Right lobe of liver (tissue), 6 donors: ENCODE measurements at regions not wholly inside any gene's neighbourhood (a gene's known extent, or its start where the extent isn't known, plus 50 kb on each side); places are given as distances from the start of the nearest gene placed in this dataset.

ENCODE experiments used
- ATAC-seq, 4 donors: fragments of 200-7000 bp; cut with Tn5 transposase; one replicate each; pipeline ENCODE4 v1.9.1; 2020; ENCODE audit warnings: mild to moderate bottlenecking in 4 of 4, moderate library complexity in 4 of 4
- DNase-seq, 3 donors: peaks; one replicate each; pipeline ENCODE4 v3.0.0-alpha.2; 2020
- H3K27ac ChIP-seq, 3 donors: fragments of 200-600 bp; one replicate each; pipeline ENCODE4 v1.8.0; 2022
- H3K27me3 ChIP-seq, 2 donors: fragments of 200-600 bp; one replicate each; pipeline ENCODE4 v1.8.0; 2022
- H3K36me3 ChIP-seq, 4 donors: fragments of 200-600 bp; sonication (generic) in 1 of 4; one replicate each; pipeline versions ENCODE4 v1.5.1 to v1.8.0; 2017 to 2022; ENCODE audit warnings: control low read depth in 1 of 4
- H3K4me1 ChIP-seq, 4 donors: fragments of 200-600 bp; sonication (generic) in 1 of 4; one replicate each; pipeline versions ENCODE4 v1.5.1 to v1.8.0; 2017 to 2022; ENCODE audit warnings: control low read depth in 1 of 4
- H3K4me3 ChIP-seq, 3 donors: fragments of 200-600 bp; one replicate each; pipeline ENCODE4 v1.8.0; 2022
- H3K9me3 ChIP-seq, 4 donors: fragments of 200-600 bp; sonication (generic) in 1 of 4; one replicate each; pipeline versions ENCODE4 v1.5.1 to v1.8.0; 2017 to 2022; ENCODE audit warnings: control low read depth in 1 of 4
- CTCF ChIP-seq, 4 donors: fragments of 200-600 bp in 3 of 4; fragments of 450-650 bp in 1 of 4; IDR thresholded peaks; one replicate each; pipeline versions ENCODE4 v1.5.1 to v1.8.0; 2016 to 2022; ENCODE audit warnings: antibody characterized with exemption in 4 of 4, mild to moderate bottlenecking in 2 of 4
- POLR2A ChIP-seq: fragments of 450-650 bp; IDR thresholded peaks from one replicate; pipeline ENCODE4 v1.6.1; 2017; ENCODE audit warnings: antibody characterized with exemption, mild to moderate bottlenecking
- WGBS: methylation state at CpG from one replicate; pipeline ENCODE4 v1.1.6; 2018; ENCODE audit warnings: low coverage, low lambda C conversion rate; ENCODE audit not compliant: insufficient coverage; ENCODE audit errors: missing lambda C conversion rate; 5-methylcytosine and 5-hydroxymethylcytosine counted together
- intact Hi-C, 2 donors: fragments of 100-400 bp; cut with DNase I; formaldehyde crosslinking; loops; one replicate each; pipeline versions ENCODE4 v1.11.2 to v1.14.1; 2022
- donor health status: DM: no; HTN: yes; CAD: no.
- donor health status: DM: no; HTN: no; CAD: no.
- donor health status: DM: no; HTN: no; CAD: no.
- donor health status: DM: no; HTN: yes; CAD: no.
- donor health status: DM: no; HTN: yes; CAD: no.

GRCh38 chr3:3368306-3368705, 188.8 kb upstream of the CRBN start:
- Histone ChIP-seq H3K4me3 (no peak overlapping the region), H3K36me3 (no peaks in the 10 kb centered on the region), H3K4me1 (no peaks in the 10 kb centered on the region), H3K9me3 (no peaks in the 10 kb centered on the region), H3K27me3 (no peaks in the 10 kb centered on the region), H3K27ac (no peak overlapping the region)
- TF ChIP-seq POLR2A, result no peak
- TF ChIP-seq CTCF (IDR thresholded peaks at IDR 0.05), result no peak
- WGBS, result 46% methylated on average over 4 of the region's 4 CpGs
- ATAC-seq, result no peak
- intact Hi-C loops, result no loop called here
- no peak for DNase-seq

GRCh38 chr3:3366386-3366785, 186.9 kb upstream of the CRBN start:
- Histone ChIP-seq H3K27ac (no peak overlapping the region), H3K36me3 (no peaks in the 10 kb centered on the region), H3K4me1 (no peaks in the 10 kb centered on the region), H3K27me3 (no peaks in the 10 kb centered on the region), H3K4me3 (no peak overlapping the region), H3K9me3 (no peaks in the 10 kb centered on the region)
- intact Hi-C loops, result no loop called here
- TF ChIP-seq CTCF (IDR thresholded peaks at IDR 0.05), result no peak
- no peak for TF ChIP-seq POLR2A
- DNase-seq, result no peak
- ATAC-seq, result no peak
- 32% methylated on average over 3 of the region's 5 CpGs for WGBS

- intact Hi-C loops, result no loop called here
- H3K4me3 ChIP-seq, result no peak overlapping the region
- DNase-seq, result no peak
- 53% methylated on average over 2 of the region's 2 CpGs for WGBS
- TF ChIP-seq POLR2A (no peak), CTCF (IDR thresholded peaks at IDR 0.05) (no peak)
- no peaks in the 10 kb centered on the region for H3K27me3 ChIP-seq
- ATAC-seq, result no peak
- no peaks in the 10 kb centered on the region for H3K4me1 ChIP-seq
- no peaks in the 10 kb centered on the region for H3K36me3 ChIP-seq
- H3K27ac ChIP-seq, result no peak overlapping the region
- no peaks in the 10 kb centered on the region for H3K9me3 ChIP-seq
These were observed 186.2 kb upstream of the CRBN start for GRCh38 chr3:3365716-3366115.

- ATAC-seq (no peak), DNase-seq (no peak)
- H3K4me1 ChIP-seq, result no peaks in the 10 kb centered on the region
- no peak overlapping the region for H3K4me3 ChIP-seq
- TF ChIP-seq POLR2A (no peak), CTCF (IDR thresholded peaks at IDR 0.05) (no peak)
- no peak overlapping the region for H3K27ac ChIP-seq
- H3K27me3 ChIP-seq, result no peaks in the 10 kb centered on the region
- H3K36me3 ChIP-seq, result no peaks in the 10 kb centered on the region
- intact Hi-C loops, result no loop called here
- H3K9me3 ChIP-seq, result no peaks in the 10 kb centered on the region
These were observed 177.4 kb upstream of the CRBN start for GRCh38 chr3:3356846-3357245.

GRCh38 chr3:3355442-3355841, 176.0 kb upstream of the CRBN start:
- 0% methylated on average over 1 of the region's 1 CpG for WGBS
- Histone ChIP-seq H3K4me1 (no peaks in the 10 kb centered on the region), H3K4me3 (no peak overlapping the region), H3K27me3 (no peaks in the 10 kb centered on the region), H3K9me3 (no peaks in the 10 kb centered on the region), H3K36me3 (no peaks in the 10 kb centered on the region), H3K27ac (no peak overlapping the region)
- intact Hi-C loops, result no loop called here
- DNase-seq (no peak), ATAC-seq (no peak)
- TF ChIP-seq POLR2A (no peak), CTCF (IDR thresholded peaks at IDR 0.05) (no peak)
